ENCODE measurements at regions not wholly inside any gene's neighbourhood (a gene's known extent, or its start where the extent isn't known, plus 50 kb on each side); places are given as distances from the start of the nearest gene placed in this dataset.

- TF ChIP-seq HMGXB4 (CRISPR knock-in tag; IDR thresholded peaks at IDR 0.05; ENCODE audit: borderline replicate concordance): no peak
- TF ChIP-seq POLR2A (IDR thresholded peaks at IDR 0.05; ENCODE audit: low read length): no peak
- TF ChIP-seq MYC (IDR thresholded peaks at IDR 0.05; ENCODE audit: borderline replicate concordance, low read length): no peak
- TF ChIP-seq, protein P1, sequence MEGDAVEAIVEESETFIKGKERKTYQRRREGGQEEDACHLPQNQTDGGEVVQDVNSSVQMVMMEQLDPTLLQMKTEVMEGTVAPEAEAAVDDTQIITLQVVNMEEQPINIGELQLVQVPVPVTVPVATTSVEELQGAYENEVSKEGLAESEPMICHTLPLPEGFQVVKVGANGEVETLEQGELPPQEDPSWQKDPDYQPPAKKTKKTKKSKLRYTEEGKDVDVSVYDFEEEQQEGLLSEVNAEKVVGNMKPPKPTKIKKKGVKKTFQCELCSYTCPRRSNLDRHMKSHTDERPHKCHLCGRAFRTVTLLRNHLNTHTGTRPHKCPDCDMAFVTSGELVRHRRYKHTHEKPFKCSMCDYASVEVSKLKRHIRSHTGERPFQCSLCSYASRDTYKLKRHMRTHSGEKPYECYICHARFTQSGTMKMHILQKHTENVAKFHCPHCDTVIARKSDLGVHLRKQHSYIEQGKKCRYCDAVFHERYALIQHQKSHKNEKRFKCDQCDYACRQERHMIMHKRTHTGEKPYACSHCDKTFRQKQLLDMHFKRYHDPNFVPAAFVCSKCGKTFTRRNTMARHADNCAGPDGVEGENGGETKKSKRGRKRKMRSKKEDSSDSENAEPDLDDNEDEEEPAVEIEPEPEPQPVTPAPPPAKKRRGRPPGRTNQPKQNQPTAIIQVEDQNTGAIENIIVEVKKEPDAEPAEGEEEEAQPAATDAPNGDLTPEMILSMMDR (IDR thresholded peaks at IDR 0.05): no peak
- no peak for TF ChIP-seq FOSL2 (IDR thresholded peaks at IDR 0.05)
- no peak for TF ChIP-seq FOSL2 (CRISPR knock-in tag; IDR thresholded peaks at IDR 0.05)
- TF ChIP-seq SREBF2 (IDR thresholded peaks at IDR 0.05): no peak
- no peak for TF ChIP-seq RAD21 (conservative IDR thresholded peaks at IDR 0.05 in 1 of 2, IDR thresholded peaks at IDR 0.05 in 1 of 2)
- no peak for TF ChIP-seq CHD2 (IDR thresholded peaks at IDR 0.05; ENCODE audit: low read length, partially characterized antibody)
- no peak for TF ChIP-seq HDAC2 (IDR thresholded peaks at IDR 0.05)
- TF ChIP-seq, protein P2, sequence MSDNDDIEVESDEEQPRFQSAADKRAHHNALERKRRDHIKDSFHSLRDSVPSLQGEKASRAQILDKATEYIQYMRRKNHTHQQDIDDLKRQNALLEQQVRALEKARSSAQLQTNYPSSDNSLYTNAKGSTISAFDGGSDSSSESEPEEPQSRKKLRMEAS (IDR thresholded peaks at IDR 0.05): no peak
- no peak for TF ChIP-seq RFX5 (IDR thresholded peaks at IDR 0.05)
Observed at GRCh38 chr18:54726143-54726542, 102.1 kb upstream of the RAB27B start.

Measured in A549 (cell line).